Uterus (tissue), 3 donors: ENCODE measurements at regions not wholly inside any gene's neighbourhood (a gene's known extent, or its start where the extent isn't known, plus 50 kb on each side); places are given as distances from the start of the nearest gene placed in this dataset.

Source experiments
- DNase-seq, 2 donors: peaks; one replicate each; pipeline ENCODE4 v3.0.0-alpha.2; 2019 to 2020
- H3K27ac ChIP-seq, 2 donors: fragments of 200-600 bp; sonication (generic); 1 replicate in 1 of 2; 2 replicates in 1 of 2; pipeline ENCODE4 v1.5.1; 2016 to 2018
- H3K27me3 ChIP-seq, 2 donors: fragments of 200-600 bp; sonication (generic); one replicate each; pipeline ENCODE4 v1.5.1; 2018 to 2019; ENCODE audit warnings: control low read depth in 1 of 2
- H3K36me3 ChIP-seq, 2 donors: fragments of 200-600 bp; sonication (generic); one replicate each; pipeline ENCODE4 v1.5.1; 2019; ENCODE audit warnings: control low read depth in 1 of 2
- H3K4me1 ChIP-seq, 2 donors: fragments of 200-600 bp; sonication (generic); one replicate each; pipeline ENCODE4 v1.5.1; 2018 to 2019; ENCODE audit warnings: control low read depth in 1 of 2
- H3K4me3 ChIP-seq, 2 donors: fragments of 200-600 bp; sonication (generic); 1 replicate in 1 of 2; 2 replicates in 1 of 2; pipeline ENCODE4 v1.5.1; 2018 to 2019; ENCODE audit warnings: mild to moderate bottlenecking in 1 of 2
- H3K9me3 ChIP-seq, 2 donors: fragments of 200-600 bp; sonication (generic); one replicate each; pipeline ENCODE4 v1.5.1; 2019; ENCODE audit warnings: control low read depth in 1 of 2
- CTCF ChIP-seq, 4 experiments: fragments of 200-600 bp in 2 of 4; fragments of 450-650 bp in 2 of 4; sonication (generic) in 2 of 4; IDR thresholded peaks; one replicate each; pipeline ENCODE4 v1.5.1; 2016 to 2019; ENCODE audit warnings: antibody characterized with exemption in 4 of 4, mild to moderate bottlenecking in 2 of 4, moderate library complexity in 1 of 4
- POLR2A ChIP-seq, 2 donors: fragments of 450-650 bp; IDR thresholded peaks; one replicate each; pipeline ENCODE4 v1.6.1; 2016; ENCODE audit warnings: antibody characterized with exemption in 2 of 2, mild to moderate bottlenecking in 1 of 2, moderate library complexity in 1 of 2
- intact Hi-C: fragments of 100-400 bp; cut with DNase I; formaldehyde crosslinking; loops from one replicate; pipeline ENCODE4 v1.15.1; 2023; ENCODE audit warnings: low total_unique reads
- donor health status: DM: yes; HTN: yes; CAD: no.

GRCh38 chr5:156188016-156188415 is 138.9 kb upstream of the SGCD start:
- no peak for DNase-seq
- intact Hi-C loops = no loop called here
- H3K36me3 ChIP-seq = no peaks in the 10 kb centered on the region
- H3K27me3 ChIP-seq = no peaks in the 10 kb centered on the region
- TF ChIP-seq CTCF (IDR thresholded peaks at IDR 0.05) = no peak
- no peak for TF ChIP-seq POLR2A (IDR thresholded peaks at IDR 0.05)
- H3K4me1 ChIP-seq = no peaks in the 10 kb centered on the region
- no peaks in the 10 kb centered on the region for H3K9me3 ChIP-seq
- no peak overlapping the region for H3K4me3 ChIP-seq
- no peak overlapping the region for H3K27ac ChIP-seq

GRCh38 chr5:156189628-156190027 is 137.3 kb upstream of the SGCD start:
- H3K27me3 ChIP-seq = no peaks in the 10 kb centered on the region
- H3K27ac ChIP-seq = no peak overlapping the region
- no peak for TF ChIP-seq CTCF (IDR thresholded peaks at IDR 0.05)
- no peak for TF ChIP-seq POLR2A (IDR thresholded peaks at IDR 0.05)
- no peaks in the 10 kb centered on the region for H3K36me3 ChIP-seq
- no peak overlapping the region for H3K4me3 ChIP-seq
- intact Hi-C loops = no loop called here
- no peak for DNase-seq
- no peaks in the 10 kb centered on the region for H3K9me3 ChIP-seq
- no peaks in the 10 kb centered on the region for H3K4me1 ChIP-seq

- intact Hi-C loops = no loop called here
- H3K36me3 ChIP-seq = no peaks in the 10 kb centered on the region
These were observed 135.4 kb upstream of the SGCD start for GRCh38 chr5:156191547-156191946.

GRCh38 chr5:156197042-156197635 is 129.8 kb upstream of the SGCD start:
- no peaks in the 10 kb centered on the region for H3K9me3 ChIP-seq
- no peaks in the 10 kb centered on the region for H3K36me3 ChIP-seq
- intact Hi-C loops = no loop called here
- TF ChIP-seq POLR2A (IDR thresholded peaks at IDR 0.05) = no peak
- no peak for TF ChIP-seq CTCF (IDR thresholded peaks at IDR 0.05)
- no peaks in the 10 kb centered on the region for H3K4me1 ChIP-seq
- H3K4me3 ChIP-seq = no peak overlapping the region
- DNase-seq = no peak
- H3K27me3 ChIP-seq = no peaks in the 10 kb centered on the region
- H3K27ac ChIP-seq = no peak overlapping the region

More at GRCh38 chr5:156191547-156191946, 135.4 kb upstream of the SGCD start:
- Histone ChIP-seq H3K27me3 (no peaks in the 10 kb centered on the region), H3K9me3 (no peaks in the 10 kb centered on the region), H3K4me1 (no peaks in the 10 kb centered on the region), H3K27ac (no peak overlapping the region), H3K4me3 (no peak overlapping the region)
- TF ChIP-seq POLR2A (IDR thresholded peaks at IDR 0.05) (no peak), CTCF (IDR thresholded peaks at IDR 0.05) (no peak)
- no peak for DNase-seq

GRCh38 chr5:156199045-156199444 is 127.9 kb upstream of the SGCD start:
- no peak for TF ChIP-seq POLR2A (IDR thresholded peaks at IDR 0.05)
- no peak for TF ChIP-seq CTCF (IDR thresholded peaks at IDR 0.05)

More at GRCh38 chr5:156199045-156199444, 127.9 kb upstream of the SGCD start:
- H3K4me1 ChIP-seq = no peaks in the 10 kb centered on the region
- DNase-seq = no peak
- no peak overlapping the region for H3K4me3 ChIP-seq
- intact Hi-C loops = no loop called here
- H3K9me3 ChIP-seq = no peaks in the 10 kb centered on the region
- H3K27me3 ChIP-seq = no peaks in the 10 kb centered on the region
- H3K27ac ChIP-seq = no peak overlapping the region
- no peaks in the 10 kb centered on the region for H3K36me3 ChIP-seq
